HG03196 (cell line): ENCODE measurements at regions not wholly inside any gene's neighbourhood (a gene's known extent, or its start where the extent isn't known, plus 50 kb on each side); places are given as distances from the start of the nearest gene placed in this dataset.
"Not testable (repeated sequence)": the region's sequence is repeated elsewhere in the genome, so short reads cannot be mapped to it uniquely, and the experiment has no call there.

Experiments used
- ATAC-seq: cut with Tn5 transposase; IDR thresholded peaks from one replicate; pipeline ENCODE4 v1.9.1; 2021; ENCODE audit not compliant: unreplicated experiment

DNA sequence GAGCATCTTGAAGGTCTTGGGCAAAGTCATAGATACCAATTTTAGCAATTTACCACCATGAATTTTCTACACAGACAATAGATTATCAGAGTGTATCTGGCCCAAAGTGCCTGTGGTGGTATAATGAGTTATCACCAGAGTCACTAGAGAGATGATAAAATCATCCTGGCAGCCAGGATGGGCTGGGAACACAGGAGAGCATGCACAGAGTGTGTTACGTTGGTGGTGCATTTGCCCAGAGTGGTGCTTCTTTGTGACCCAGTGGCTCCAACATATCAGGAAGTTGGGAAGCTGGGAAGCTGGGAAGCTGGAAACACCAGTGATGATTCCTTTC lies 236.7 kb upstream of the PROX1 start:
- no peak for ATAC-seq

DNA sequence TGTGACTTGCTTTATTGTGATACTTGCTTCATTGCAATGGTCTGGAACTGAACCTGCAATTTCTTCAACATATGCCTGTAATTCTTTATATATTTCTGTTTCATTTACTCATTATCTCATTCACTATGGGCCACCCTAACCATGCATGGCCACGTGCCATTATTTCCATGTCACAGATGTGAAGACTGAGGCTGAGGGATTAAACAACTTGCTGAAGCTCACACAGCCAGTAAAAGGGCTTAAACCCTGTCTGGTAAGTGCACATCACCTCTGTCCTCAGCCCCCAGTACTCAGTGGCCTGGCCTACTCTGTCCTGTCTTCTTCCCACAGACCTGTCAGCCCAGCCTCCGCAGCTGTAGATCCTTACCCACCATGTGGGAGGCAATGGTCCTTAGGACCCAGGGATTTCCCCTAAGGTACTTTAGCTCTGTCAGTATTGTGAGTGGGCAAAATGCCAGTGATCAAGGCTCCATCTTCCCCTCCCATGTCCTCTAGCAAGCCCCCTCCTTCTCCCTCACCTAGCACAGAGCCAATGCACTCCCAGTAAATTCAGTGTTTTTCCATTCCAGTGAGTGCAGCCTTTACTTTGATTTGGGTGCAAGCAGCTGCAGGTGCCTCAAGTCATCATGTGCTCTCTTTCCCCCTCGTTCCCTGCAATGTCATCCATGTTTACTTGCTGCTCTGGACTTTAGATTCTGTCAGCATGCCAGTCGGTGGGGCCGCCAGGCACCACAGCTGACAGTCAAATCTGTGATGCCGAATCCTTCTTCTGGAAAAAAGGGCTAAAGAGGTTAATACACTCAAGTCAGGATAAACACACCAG lies 228.2 kb upstream of the PROX1 start:
- no peak for ATAC-seq

DNA sequence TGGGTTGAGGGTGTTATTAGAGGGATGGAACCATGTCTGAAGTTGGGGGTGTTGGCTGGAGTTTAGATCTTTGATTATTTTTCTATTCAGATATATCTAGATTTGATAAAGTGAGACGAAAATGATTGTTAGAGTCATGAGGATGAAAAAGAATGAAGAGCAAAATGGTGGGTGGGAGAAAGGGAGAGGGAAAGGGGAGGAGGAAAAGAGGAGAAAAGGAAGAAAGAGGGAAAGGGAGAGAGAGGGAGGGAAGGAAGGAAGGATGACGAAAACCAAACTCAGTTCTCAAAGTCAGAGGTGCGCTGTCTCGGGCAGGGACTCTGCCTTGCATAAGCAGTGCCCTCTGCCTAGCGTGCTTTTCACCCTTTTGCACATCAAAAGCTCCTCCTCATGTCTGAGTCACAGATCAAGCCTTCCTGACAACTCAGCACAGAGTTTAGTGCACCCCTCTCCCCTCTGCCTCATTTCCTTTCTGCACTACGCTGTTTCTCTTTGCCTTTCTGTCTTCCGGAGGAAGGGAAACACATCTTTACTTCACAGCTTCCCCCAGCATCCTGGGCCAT lies 225.8 kb upstream of the PROX1 start:
- no peak for ATAC-seq

DNA sequence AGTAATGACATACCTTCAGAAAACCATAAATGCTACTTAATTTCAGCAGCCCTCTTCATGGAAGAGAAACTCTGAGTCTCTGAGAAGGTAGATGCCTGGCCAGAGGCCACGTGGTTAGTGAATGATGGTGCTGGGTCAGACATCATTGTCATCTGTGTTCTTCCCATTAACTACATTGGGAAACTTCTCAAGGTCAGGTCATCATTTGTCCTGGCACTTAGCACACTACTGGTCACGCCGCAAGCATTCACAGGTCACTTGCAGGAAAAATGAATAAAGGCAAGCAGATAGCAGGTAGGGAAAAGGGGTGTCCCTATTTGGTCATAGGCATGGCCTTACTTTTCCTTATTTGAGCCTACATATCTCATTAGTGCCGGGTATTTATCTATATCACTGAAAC lies 220.1 kb upstream of the PROX1 start:
- ATAC-seq: no peak

DNA sequence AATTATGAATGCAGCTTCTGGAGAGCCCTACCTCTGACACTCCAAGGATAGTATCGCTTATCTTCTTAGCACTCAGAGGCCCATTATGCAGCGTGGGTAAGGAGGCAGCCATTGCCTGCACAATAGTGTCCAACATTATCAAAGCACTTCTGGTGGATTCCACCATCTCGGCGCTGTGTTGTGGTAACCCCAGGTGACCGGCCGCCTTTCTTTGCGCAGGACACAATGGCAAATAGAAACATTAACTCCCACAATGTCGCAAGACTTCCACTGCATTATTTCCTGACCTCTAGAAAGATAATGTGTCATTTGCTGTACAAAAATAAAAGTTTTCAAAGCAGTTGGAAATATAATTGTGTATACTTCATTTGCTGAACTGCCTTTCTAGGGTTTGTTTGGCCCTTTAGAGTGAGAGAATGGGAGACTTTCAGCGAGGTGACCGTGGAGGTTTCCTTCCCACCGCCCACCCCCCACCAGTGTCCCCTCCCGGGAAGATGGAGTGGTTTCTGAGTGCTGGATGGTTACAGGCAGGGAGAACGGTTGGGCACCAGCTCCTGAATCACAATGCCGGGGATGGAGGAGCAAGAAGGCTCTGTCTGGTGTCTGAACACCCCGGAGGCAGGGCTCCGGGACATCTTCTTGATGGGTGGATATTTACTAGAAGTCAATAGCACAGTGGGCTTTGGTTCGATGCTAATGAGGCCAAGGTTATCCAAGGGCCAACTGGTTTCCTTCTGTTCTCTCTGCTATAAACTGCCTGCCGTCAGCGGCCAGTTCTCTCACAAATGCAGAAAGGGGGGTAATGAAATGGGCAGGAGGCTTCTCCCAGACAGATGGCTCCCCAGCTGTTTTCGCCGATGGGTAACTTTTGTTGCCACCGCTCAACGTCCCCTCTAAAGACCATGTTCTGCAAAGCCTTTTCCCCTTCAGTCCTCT lies 215.4 kb upstream of the PROX1 start:
- ATAC-seq: no peak

DNA sequence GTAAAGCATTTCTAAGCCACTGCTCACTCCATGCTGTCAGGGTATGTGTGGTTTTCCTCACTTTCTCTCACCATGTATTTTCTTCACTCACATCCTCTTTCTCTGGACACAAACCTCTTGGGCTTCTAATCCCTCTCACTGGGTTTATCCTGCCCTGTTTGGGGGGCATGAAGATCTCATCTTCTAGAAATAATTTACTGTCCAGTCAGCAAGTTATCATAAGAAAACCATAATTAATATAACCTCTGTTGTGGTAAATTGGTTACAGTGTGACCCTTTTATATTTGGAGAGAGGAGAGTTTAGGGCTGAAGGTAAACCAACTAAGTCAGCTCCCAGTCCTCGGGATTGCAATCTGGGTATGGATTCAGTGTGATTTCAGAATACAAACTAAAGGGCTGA lies 213.8 kb upstream of the PROX1 start:
- ATAC-seq: no peak

DNA sequence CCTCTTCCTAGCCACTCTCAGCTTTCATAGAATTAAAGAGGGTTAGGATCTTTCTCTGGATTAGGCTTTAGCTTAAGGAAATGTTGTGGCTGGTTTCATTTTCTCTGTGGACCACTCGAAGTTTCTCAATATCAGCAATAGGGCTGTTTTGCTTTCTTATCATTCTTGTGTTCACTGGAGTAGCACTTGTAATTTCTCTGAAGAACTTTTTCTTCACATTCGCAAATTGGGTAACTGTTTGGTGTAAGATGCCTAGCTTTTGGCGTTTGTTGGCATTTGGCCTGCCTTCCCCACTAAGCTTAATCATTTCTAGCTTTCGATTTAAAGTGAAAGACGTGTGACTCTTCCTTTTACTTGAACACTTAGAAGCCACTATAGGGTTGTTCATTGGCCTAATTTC lies 210.8 kb upstream of the PROX1 start:
- ATAC-seq: no peak

DNA sequence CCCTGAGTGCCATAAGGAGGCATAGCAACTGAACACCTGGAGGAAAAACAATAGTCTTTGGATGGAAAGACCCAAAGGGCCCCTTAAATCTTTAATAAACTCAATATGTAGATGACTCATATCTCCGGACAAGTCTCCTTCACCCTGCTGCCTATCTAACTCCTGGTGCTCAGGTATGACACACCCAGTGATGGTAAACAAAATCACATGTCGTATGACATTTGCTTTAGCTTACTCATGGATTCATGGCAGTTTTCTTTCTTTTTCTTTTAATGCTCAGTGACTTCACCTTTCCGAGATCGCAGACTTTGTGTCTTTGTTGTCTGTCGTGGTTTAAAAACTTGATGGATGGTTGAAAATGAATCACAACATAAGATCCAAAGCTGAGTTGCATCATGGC lies 208.5 kb upstream of the PROX1 start:
- ATAC-seq: no peak

DNA sequence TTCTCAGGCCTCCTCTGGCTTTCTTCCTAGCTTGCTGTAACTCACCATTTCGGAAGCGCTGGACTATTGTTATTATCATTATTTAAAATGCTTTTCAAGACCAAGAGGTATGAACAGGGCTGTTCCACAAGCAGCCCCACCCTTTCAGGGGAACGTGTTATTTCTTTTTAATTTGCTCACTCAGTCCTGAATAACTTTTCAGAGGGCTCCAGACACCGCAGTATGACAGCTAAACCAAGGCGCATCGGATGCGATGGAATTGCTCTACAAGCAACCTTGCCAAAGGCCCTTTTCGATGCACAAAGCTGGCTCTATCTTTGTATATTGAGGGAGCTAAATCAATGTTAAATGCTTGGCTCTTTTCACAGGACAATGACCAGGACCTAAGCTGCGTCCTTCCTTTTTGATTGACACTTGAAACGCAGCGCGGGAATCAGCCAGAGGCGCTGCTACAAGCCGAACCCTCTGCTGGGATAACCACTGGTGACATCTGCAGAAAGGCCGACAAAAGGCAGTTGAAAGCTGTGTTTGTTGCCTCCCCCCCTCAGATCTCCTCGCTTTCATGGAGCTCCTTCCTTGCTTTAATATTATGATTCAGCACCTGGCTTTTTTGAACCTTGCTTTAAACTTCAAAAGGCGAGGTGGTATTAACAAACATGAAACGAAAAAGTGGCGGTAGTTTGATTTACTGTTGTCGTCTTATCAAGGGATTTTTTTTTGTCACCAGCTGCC lies 204.7 kb upstream of the PROX1 start:
- no peak for ATAC-seq

DNA sequence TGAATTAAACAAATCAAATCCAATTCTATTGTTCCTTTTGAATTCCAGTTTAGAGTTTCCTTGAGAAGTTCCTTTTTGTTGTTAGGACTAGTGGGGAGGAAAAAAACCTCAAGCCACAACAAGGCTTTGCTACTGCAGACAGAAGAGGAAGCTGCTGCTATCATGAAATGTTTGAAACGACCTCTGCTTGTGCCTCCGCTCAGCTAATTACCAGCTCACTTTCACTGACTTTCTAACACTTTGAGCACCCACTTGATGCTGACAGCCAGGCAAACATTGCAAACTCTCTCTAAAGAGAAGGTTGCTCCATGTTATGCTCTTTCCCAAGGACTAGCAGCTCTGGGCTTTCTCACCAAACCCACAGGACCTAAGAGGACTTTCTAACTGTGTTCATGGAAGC lies 203.9 kb upstream of the PROX1 start:
- no peak for ATAC-seq

DNA sequence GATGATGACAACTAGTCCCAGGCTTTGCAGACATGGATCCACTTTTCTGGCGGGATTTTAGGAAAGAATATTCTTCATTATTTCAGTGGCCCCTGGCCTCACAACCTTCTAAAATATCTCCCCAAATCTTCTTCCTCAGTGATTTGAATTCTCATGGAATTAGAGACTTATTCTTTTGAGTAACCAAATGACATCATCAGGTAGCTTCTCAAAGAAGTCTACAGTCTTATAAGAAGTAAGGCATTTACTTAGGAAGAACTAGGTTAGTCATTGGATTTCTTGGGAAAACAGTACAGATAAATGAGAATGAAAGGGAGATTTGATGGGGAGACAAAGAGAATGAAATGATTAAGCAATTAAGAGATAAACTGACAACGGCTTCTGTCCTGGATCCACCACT lies 201.1 kb upstream of the PROX1 start:
- ATAC-seq: no peak

DNA sequence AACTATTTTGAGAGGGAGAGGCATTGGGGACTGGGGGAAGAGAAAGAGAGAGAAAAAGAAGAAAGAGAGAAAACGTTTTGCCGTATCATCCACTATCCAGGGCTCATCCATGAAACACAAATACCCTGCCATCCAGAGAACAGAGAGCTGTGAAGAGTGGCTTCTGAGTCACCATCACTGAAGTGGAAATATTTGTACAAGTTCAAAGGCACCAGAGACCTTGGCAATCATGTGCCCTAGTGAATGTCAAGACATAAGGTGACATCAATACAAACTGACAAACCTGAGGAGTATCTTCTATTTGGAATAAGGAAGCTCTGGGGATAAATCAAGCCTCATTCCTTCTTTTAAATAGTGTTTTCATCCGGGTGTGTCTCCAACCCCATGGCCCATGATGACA lies 197.2 kb upstream of the PROX1 start:
- no peak for ATAC-seq

DNA sequence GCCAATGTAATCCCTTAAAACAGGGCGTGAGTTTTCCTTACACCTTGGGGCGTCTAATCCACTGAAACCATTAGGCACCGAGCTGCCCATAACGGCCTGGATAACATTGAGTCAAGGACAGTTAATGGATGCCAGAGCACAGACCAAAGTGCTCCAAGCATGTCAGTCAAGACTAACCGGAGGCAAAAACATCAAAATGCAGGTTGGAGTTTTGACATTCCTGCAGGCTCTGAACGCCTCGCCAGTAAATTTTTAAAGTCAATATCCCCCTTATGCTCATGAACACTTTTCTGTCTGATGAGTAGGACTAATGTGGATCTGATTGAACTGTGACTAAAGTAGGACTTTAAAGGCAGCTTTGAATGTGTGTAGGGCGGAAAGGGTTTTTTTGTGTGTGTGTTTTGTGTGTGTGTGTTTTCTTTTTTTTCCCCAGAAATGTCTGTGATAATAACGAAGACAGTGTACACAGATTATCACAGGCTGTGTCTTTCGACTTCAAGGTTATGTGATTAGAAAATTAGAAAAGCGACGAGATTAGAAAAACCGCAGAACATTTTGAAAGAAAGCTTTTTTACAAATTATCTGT lies 194.2 kb upstream of the PROX1 start:
- ATAC-seq: no peak

DNA sequence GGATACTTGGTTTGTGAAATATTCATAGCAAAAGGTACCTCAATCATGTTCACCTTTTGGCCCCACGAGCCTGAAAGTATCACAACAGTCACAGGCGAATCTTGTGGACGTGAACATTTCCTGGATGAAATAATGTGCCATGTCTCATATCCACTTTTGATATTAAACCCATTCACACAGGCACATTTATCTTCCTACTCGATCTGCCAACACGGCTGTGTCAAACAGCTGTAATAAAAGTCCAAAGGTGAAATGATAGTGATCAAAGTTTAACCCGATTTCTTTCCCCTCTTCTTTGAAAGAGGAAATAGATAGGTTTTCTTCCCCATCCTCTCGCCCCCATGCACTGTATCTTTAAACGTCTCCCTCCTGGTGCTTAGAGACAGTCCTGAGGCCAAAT lies 191.2 kb upstream of the PROX1 start:
- ATAC-seq: no peak

DNA sequence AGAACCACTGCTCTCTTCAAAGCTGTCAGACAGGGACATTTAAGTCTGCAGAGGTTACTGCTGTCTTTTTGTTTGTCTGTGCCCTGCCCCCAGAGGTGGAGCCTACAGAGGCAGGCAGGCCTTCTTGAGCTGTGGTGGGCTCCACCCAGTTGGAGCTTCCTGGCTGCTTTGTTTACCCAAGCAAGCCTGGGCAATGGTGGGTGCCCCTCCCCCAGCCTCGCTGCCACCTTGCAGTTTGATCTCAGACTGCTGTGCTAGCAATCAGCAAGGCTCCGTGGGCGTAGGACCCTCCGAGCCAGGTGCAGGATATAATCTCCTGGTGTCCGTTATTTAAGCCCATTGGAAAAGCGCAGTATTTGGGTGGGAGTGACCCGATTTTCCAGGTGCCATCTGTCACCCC lies 179.5 kb upstream of the PROX1 start:
- ATAC-seq: not testable (repeated sequence)

DNA sequence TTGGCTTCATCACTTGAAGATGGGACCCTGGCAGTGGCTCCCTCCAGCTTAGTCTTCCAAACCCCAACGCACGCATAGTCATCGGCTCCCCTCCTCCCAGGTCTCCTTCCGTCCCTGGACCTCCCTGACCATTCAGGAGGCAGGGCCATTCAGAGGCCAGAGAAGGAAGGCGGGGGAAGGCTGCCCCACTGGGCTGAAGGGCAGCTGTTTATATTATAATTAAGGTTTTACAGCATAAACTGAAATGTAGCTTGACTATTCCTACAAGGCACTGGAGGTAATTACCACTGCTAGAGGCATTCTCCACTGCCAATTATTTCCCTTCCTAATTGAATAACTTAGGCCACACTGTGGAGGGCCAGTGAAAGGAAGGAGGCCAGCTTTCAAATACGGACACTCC lies 170.6 kb upstream of the PROX1 start:
- no peak for ATAC-seq

DNA sequence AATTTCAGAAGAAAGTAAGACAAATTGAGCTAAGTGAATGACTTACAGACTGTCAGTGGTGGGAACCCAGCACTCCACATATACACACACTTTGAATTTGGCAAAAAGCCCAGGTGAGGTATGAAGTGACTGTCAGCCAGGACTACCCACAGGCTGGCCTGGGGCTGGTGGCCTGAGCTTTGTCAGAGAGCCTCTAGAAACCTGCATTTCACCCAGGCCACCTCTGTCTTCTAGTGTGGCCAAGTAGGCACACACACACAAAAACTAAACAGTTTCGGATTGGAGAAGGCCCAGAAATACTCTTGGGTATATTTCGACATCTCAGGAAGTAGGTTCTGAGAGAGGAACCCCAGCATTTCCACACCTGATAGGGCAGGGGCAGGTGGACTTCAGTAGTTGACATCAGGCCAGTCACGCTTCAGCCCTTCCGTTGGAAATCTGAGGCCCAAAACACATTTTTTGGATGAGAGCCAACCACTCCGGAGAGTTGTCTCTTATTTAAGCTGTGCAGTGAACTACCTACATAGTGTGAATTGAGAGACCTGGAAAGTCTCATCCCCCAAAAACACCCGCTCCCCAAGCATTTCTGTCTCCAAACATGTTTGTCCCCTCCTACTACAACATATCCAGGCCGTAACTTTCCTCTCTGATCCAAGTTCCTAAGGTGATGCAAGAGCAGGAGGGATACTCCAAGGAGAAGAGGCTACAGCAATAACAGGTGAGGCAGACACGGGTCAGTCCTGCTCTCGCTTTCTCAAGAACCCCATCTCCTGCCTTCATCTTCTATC lies 167.2 kb upstream of the PROX1 start:
- no peak for ATAC-seq

DNA sequence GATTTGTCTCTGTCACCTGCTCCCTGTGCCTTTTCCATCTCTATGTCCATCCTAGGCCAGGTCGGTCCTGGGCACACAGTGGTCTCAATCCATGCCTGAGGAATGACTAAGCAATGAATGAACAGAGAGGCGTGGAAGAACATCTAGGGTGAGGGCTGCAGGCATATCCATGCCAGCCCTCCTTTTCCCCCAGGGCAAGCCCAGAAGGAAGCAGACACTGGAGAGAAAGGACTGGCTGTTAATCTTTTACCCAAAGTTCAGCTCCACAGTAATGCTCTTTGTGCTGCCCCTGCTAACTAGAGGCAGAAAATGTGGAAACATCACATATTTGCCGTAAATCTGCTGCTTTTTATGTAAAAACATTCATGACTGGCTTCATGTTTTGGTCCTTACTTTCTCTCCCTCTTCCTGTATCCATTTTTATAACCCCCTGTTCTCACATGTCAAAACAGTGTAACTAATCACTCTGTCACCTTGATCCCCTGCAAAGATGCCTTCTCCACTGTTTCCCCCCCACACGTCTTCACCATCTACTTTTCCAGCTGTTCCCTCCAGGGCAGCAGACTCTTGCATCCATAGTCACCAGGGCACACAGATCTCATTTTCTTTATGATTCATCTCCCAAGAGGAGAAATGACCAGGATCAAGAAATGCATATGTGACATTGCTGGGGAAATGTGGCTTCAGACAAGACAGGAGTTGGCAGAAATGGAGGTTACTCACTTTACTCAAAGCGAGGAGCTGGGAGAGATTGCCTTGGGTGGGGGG lies 166.4 kb upstream of the PROX1 start:
- no peak for ATAC-seq

DNA sequence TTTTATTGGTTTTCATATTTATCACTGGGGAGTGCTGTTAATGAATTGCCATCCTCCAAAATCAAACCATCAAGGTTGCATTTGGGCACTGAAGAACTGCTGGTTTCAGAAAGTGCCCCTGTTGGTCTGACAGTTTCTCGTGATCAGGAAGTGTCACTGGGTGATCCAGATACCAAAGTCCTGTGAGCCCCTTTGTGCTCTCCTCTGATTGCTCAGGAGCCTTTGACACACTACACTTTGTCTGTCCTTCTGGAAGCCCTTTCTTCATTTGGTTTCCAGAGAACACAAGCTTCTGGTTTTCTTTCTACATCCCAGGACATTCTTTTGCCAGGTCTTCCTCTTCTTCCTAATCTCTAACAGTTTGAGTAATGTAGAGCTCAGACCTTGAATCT lies 165.8 kb upstream of the PROX1 start:
- no peak for ATAC-seq
